ENCODE measurements at regions not wholly inside any gene's neighbourhood (a gene's known extent, or its start where the extent isn't known, plus 50 kb on each side); places are given as distances from the start of the nearest gene placed in this dataset.

GRCh38 chr6:112846681-112847080, 499.6 kb downstream of the RFPL4B start:
- H3K4me3 ChIP-seq (ENCODE audit: low read depth, low read length), result no peak overlapping the region
- in situ Hi-C loops (cut with HindIII; ENCODE audit: low sequenced_read_pairs), result no loop called here
- TF ChIP-seq, protein P1, sequence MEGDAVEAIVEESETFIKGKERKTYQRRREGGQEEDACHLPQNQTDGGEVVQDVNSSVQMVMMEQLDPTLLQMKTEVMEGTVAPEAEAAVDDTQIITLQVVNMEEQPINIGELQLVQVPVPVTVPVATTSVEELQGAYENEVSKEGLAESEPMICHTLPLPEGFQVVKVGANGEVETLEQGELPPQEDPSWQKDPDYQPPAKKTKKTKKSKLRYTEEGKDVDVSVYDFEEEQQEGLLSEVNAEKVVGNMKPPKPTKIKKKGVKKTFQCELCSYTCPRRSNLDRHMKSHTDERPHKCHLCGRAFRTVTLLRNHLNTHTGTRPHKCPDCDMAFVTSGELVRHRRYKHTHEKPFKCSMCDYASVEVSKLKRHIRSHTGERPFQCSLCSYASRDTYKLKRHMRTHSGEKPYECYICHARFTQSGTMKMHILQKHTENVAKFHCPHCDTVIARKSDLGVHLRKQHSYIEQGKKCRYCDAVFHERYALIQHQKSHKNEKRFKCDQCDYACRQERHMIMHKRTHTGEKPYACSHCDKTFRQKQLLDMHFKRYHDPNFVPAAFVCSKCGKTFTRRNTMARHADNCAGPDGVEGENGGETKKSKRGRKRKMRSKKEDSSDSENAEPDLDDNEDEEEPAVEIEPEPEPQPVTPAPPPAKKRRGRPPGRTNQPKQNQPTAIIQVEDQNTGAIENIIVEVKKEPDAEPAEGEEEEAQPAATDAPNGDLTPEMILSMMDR (IDR thresholded peaks at IDR 0.05; ENCODE audit: low read depth, low read length, missing control alignments), result no peak
- DNase-seq (ENCODE audit: low read depth), result no peak

- in situ Hi-C loops (cut with HindIII; ENCODE audit: low sequenced_read_pairs), result no loop called here
- DNase-seq (ENCODE audit: low read depth), result no peak
- TF ChIP-seq, protein P1 (IDR thresholded peaks at IDR 0.05; ENCODE audit: low read depth, low read length, missing control alignments), result no peak
- H3K4me3 ChIP-seq (ENCODE audit: low read depth, low read length), result no peak overlapping the region
Observed at GRCh38 chr6:112851146-112851545, 504.0 kb downstream of the RFPL4B start.

DNA sequence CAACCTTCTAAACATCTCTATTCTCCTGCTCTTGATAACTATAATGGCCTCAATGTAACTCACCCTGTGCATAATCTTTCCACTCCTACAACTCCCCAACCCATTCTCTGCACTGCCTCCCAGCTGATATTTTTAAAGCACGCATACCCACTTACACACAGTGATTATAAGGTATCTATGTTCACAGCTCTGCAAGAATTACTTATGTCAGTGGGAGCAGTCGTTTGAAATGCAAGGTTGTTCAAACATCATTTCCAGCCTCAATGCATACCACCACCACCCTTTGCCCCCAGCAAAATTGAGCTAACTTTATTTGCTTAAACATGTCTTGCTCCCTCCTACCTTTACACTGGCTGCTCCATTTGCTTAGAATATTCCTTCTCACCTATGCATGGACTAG, 506.0 kb downstream of the RFPL4B start:
- in situ Hi-C loops (cut with HindIII; ENCODE audit: low sequenced_read_pairs), result no loop called here
- no peak overlapping the region for H3K4me3 ChIP-seq (ENCODE audit: low read depth, low read length)
- TF ChIP-seq, protein P1 (IDR thresholded peaks at IDR 0.05; ENCODE audit: low read depth, low read length, missing control alignments), result no peak
- no peak for DNase-seq (ENCODE audit: low read depth)

GRCh38 chr6:112863753-112864152, 516.6 kb downstream of the RFPL4B start:
- no peak overlapping the region for H3K4me3 ChIP-seq (ENCODE audit: low read depth, low read length)
- TF ChIP-seq, protein P1 (IDR thresholded peaks at IDR 0.05; ENCODE audit: low read depth, low read length, missing control alignments), result no peak
- no peak for DNase-seq (ENCODE audit: low read depth)
- in situ Hi-C loops (cut with HindIII; ENCODE audit: low sequenced_read_pairs), result no loop called here

DNA sequence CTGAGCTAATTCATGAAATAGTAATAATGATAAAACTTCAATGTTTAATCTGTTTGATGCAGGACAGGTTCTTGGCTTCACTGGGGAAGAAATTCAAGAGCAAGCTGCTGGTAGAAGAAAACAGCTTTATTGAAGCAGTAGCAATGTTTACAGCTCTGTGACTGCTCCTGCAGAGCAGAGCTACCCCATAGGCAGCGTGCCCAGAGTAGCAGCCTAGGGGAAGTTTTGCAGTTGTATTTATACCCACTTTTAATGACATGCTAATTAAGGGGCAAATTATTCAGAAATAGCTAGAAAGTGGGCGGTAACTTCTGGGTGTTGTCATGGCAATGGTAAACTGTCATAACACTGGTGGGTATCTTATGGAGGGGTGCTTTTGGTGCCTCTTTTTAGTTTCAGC, 518.0 kb downstream of the RFPL4B start:
- no peak overlapping the region for H3K4me3 ChIP-seq (ENCODE audit: low read depth, low read length)
- in situ Hi-C loops (cut with HindIII; ENCODE audit: low sequenced_read_pairs), result no loop called here
- DNase-seq (ENCODE audit: low read depth), result no peak
- TF ChIP-seq, protein P1 (IDR thresholded peaks at IDR 0.05; ENCODE audit: low read depth, low read length, missing control alignments), result no peak

- TF ChIP-seq, protein P1 (IDR thresholded peaks at IDR 0.05; ENCODE audit: low read depth, low read length, missing control alignments), result no peak
- in situ Hi-C loops (cut with HindIII; ENCODE audit: low sequenced_read_pairs), result no loop called here
Observed at GRCh38 chr6:112874881-112875280, 527.8 kb downstream of the RFPL4B start.

More at GRCh38 chr6:112874881-112875280, 527.8 kb downstream of the RFPL4B start:
- DNase-seq (ENCODE audit: low read depth), result no peak
- no peak overlapping the region for H3K4me3 ChIP-seq (ENCODE audit: low read depth, low read length)

Measured in astrocyte of the cerebellum (primary cell).